Small intestine (tissue), 7 donors: ENCODE measurements at regions not wholly inside any gene's neighbourhood (a gene's known extent, or its start where the extent isn't known, plus 50 kb on each side); places are given as distances from the start of the nearest gene placed in this dataset.

Experiments
- DNase-seq, 2 donors: peaks; one replicate each; pipeline versions ENCODE4 v3.0.0 to v3.0.0-alpha.2; 2013
- FAIRE-seq: peaks from 2 replicates; lab custom pipeline; 2012; peaks lifted over from hg19 to GRCh38; lab: Jason Lieb, UNC
- H3K27ac ChIP-seq, 3 donors: one replicate each; pipeline ENCODE4 v1.5.1; 2013; ENCODE audit warnings: low read length in 2 of 3, mild to moderate bottlenecking in 2 of 3, control low read depth in 1 of 3, inconsistent platforms in 1 of 3, low read depth in 1 of 3, moderate library complexity in 1 of 3
- H3K27me3 ChIP-seq, 3 donors: one replicate each; pipeline ENCODE4 v1.6.1; 2013; ENCODE audit warnings: low read length in 3 of 3, inconsistent platforms in 1 of 3; ENCODE audit not compliant: control insufficient read depth in 3 of 3, insufficient read depth in 3 of 3
- H3K36me3 ChIP-seq, 3 donors: one replicate each; pipeline ENCODE4 v1.6.1; 2013; ENCODE audit warnings: low read length in 3 of 3, inconsistent platforms in 1 of 3, low read depth in 1 of 3, mild to moderate bottlenecking in 1 of 3, moderate library complexity in 1 of 3; ENCODE audit not compliant: control insufficient read depth in 3 of 3, insufficient read depth in 2 of 3
- H3K4me1 ChIP-seq, 3 donors: one replicate each; pipeline ENCODE4 v1.6.1; 2013; ENCODE audit warnings: low read length in 2 of 3, inconsistent platforms in 1 of 3, low read depth in 1 of 3, mild to moderate bottlenecking in 1 of 3, moderate library complexity in 1 of 3; ENCODE audit not compliant: control insufficient read depth in 3 of 3, insufficient read depth in 2 of 3
- H3K4me3 ChIP-seq, 3 donors: one replicate each; pipeline ENCODE4 v1.5.1; 2013; ENCODE audit warnings: low read length in 3 of 3, control low read depth in 1 of 3, inconsistent platforms in 1 of 3, low read depth in 1 of 3, mild to moderate bottlenecking in 1 of 3, moderate library complexity in 1 of 3
- H3K9me3 ChIP-seq, 2 donors: one replicate each; pipeline ENCODE4 v1.6.1; 2013; ENCODE audit warnings: low read depth in 1 of 2, low read length in 1 of 2; ENCODE audit not compliant: control insufficient read depth in 2 of 2, insufficient read depth in 1 of 2
- WGBS, 3 donors: extraction: QIAGEN DNeasy Blood & Tissue Kit; methylation state at CpG; one replicate each; pipeline ENCODE4 v1.1.7; 2013; 5-methylcytosine and 5-hydroxymethylcytosine counted together
- donor health status: healthy with polysubstance abuse.
- donor health status: control.
- donor health status: control.
- donor health status: Bipolar disorder and iron deficiency.
- donor health status: healthy.

- H3K4me1 ChIP-seq, result no peaks in the 10 kb centered on the region
- no peak overlapping the region for H3K27ac ChIP-seq
- H3K9me3 ChIP-seq, result no peaks in the 10 kb centered on the region
- FAIRE-seq, result no peak
- DNase-seq, result no peak
- 43 to 67% (median 57%) methylated on average over 1 of the region's 1 CpG for WGBS, 3 donors
- H3K27me3 ChIP-seq, result no peaks in the 10 kb centered on the region
- H3K36me3 ChIP-seq, result no peaks in the 10 kb centered on the region
- H3K4me3 ChIP-seq, result no peak overlapping the region
These were observed 426.5 kb downstream of the NR2F1-AS1 start for GRCh38 chr5:93154535-93154934.

- H3K4me1 ChIP-seq, result no peaks in the 10 kb centered on the region
- no peaks in the 10 kb centered on the region for H3K9me3 ChIP-seq
- no peaks in the 10 kb centered on the region for H3K27me3 ChIP-seq
- H3K27ac ChIP-seq, result no peak overlapping the region
- H3K4me3 ChIP-seq, result no peak overlapping the region
- DNase-seq, result no peak
- no peaks in the 10 kb centered on the region for H3K36me3 ChIP-seq
- 71 to 80% (median 78%) methylated on average over 3 of the region's 3 CpGs for WGBS, 3 donors
- no peak for FAIRE-seq
These were observed 427.6 kb downstream of the NR2F1-AS1 start for GRCh38 chr5:93153461-93153860.

- Histone ChIP-seq H3K36me3 (no peaks in the 10 kb centered on the region), H3K4me3 (no peak overlapping the region), H3K4me1 (no peaks in the 10 kb centered on the region), H3K27me3 (no peaks in the 10 kb centered on the region), H3K9me3 (no peaks in the 10 kb centered on the region), H3K27ac (no peak overlapping the region)
- DNase-seq (no peak), FAIRE-seq (no peak)
- WGBS, 3 donors, result 75 to 82% (median 75%) methylated on average over 5 of the region's 5 CpGs
These were observed 429.1 kb downstream of the NR2F1-AS1 start for GRCh38 chr5:93151896-93152295.

GRCh38 chr5:93151121-93151520 is 429.9 kb downstream of the NR2F1-AS1 start:
- Histone ChIP-seq H3K4me1 (no peaks in the 10 kb centered on the region), H3K27ac (no peak overlapping the region), H3K9me3 (no peaks in the 10 kb centered on the region), H3K36me3 (no peaks in the 10 kb centered on the region), H3K4me3 (no peak overlapping the region), H3K27me3 (no peaks in the 10 kb centered on the region)
- DNase-seq (no peak), FAIRE-seq (no peak)

GRCh38 chr5:93150311-93151012 is 430.6 kb downstream of the NR2F1-AS1 start:
- no peak for DNase-seq
- 92 to 96% (median 95%) methylated on average over 3 of the region's 3 CpGs for WGBS, 3 donors
- Histone ChIP-seq H3K4me3 (no peak overlapping the region), H3K36me3 (no peaks in the 10 kb centered on the region), H3K27me3 (no peaks in the 10 kb centered on the region), H3K9me3 (no peaks in the 10 kb centered on the region), H3K27ac (no peak overlapping the region), H3K4me1 (no peaks in the 10 kb centered on the region)
- FAIRE-seq, result no peak

GRCh38 chr5:93145767-93146166 is 435.3 kb downstream of the NR2F1-AS1 start:
- WGBS, 3 donors, result 73 to 77% (median 74%) methylated on average over 2 of the region's 2 CpGs
- no peak for FAIRE-seq

GRCh38 chr5:93145019-93145418 is 436.0 kb downstream of the NR2F1-AS1 start:
- Histone ChIP-seq H3K4me3 (no peak overlapping the region), H3K4me1 (no peaks in the 10 kb centered on the region), H3K36me3 (no peaks in the 10 kb centered on the region), H3K27me3 (no peaks in the 10 kb centered on the region), H3K27ac (no peak overlapping the region), H3K9me3 (no peaks in the 10 kb centered on the region)
- 96 to 97% (median 97%) methylated on average over 19 of the region's 19 CpGs for WGBS, 3 donors
- no peak for FAIRE-seq
- no peak for DNase-seq

More at GRCh38 chr5:93145767-93146166, 435.3 kb downstream of the NR2F1-AS1 start:
- Histone ChIP-seq H3K4me3 (no peak overlapping the region), H3K4me1 (no peaks in the 10 kb centered on the region), H3K36me3 (no peaks in the 10 kb centered on the region), H3K27me3 (no peaks in the 10 kb centered on the region), H3K27ac (no peak overlapping the region), H3K9me3 (no peaks in the 10 kb centered on the region)
- no peak for DNase-seq

GRCh38 chr5:93141969-93142368 is 439.1 kb downstream of the NR2F1-AS1 start:
- Histone ChIP-seq H3K9me3 (no peaks in the 10 kb centered on the region), H3K4me3 (no peak overlapping the region), H3K27ac (no peak overlapping the region), H3K4me1 (no peaks in the 10 kb centered on the region), H3K36me3 (no peaks in the 10 kb centered on the region), H3K27me3 (no peaks in the 10 kb centered on the region)
- FAIRE-seq (no peak), DNase-seq (no peak)
- WGBS, 3 donors, result 18 to 34% (median 27%) methylated on average over 2 of the region's 2 CpGs
